ENCODE measurements at regions not wholly inside any gene's neighbourhood (a gene's known extent, or its start where the extent isn't known, plus 50 kb on each side); places are given as distances from the start of the nearest gene placed in this dataset.

- no peak for DNase-seq (ENCODE audit: low spot score)
- Histone ChIP-seq H3K36me3 (ENCODE audit: insufficient read depth, low read length) (no peaks in the 10 kb centered on the region), H3K27ac (ENCODE audit: low read depth, low read length, poor library complexity, severe bottlenecking) (no peak overlapping the region), H2AFZ (ENCODE audit: low read length) (no peak overlapping the region), H3K4me1 (ENCODE audit: insufficient read depth, low read length, poor library complexity, severe bottlenecking) (no peaks in the 10 kb centered on the region), H3K4me3 (ENCODE audit: low read depth, low read length, poor library complexity, severe bottlenecking) (no peak overlapping the region), H3K9me2 (ENCODE audit: insufficient read depth, low read length) (no peaks in the 10 kb centered on the region), H3K9me3 (ENCODE audit: low read length) (no peaks in the 10 kb centered on the region), H3K79me2 (ENCODE audit: insufficient read depth, low read depth, low read length) (no peaks in the 10 kb centered on the region), H3K4me2 (ENCODE audit: low read length) (no peak overlapping the region), H4K20me1 (ENCODE audit: insufficient read depth, low read length) (no peaks in the 10 kb centered on the region)
- no TSS peak for BruUV-seq (replicated peaks)
- intact Hi-C loops (cut with micrococcal nuclease; ENCODE audit: unreplicated experiment): no loop called here
- ChIA-PET POLR2A (no interaction called here), CTCF (ENCODE audit: unreplicated experiment) (no interaction called here)
- TF ChIP-seq CTCF (conservative IDR thresholded peaks at IDR 0.05; ENCODE audit: low read length) (no peak), EZH2phosphoT487 (IDR thresholded peaks at IDR 0.05; ENCODE audit: borderline replicate concordance, low read depth, low read length) (no peak)
Observed at GRCh38 chr6:44737341-44737740, 349.8 kb downstream of the CDC5L start.

- Histone ChIP-seq H3K79me2 (ENCODE audit: insufficient read depth, low read depth, low read length) (no peaks in the 10 kb centered on the region), H3K27ac (ENCODE audit: low read depth, low read length, poor library complexity, severe bottlenecking) (no peak overlapping the region), H3K9me3 (ENCODE audit: low read length) (no peaks in the 10 kb centered on the region), H3K4me2 (ENCODE audit: low read length) (no peak overlapping the region), H3K36me3 (ENCODE audit: insufficient read depth, low read length) (no peaks in the 10 kb centered on the region), H4K20me1 (ENCODE audit: insufficient read depth, low read length) (no peaks in the 10 kb centered on the region), H3K9me2 (ENCODE audit: insufficient read depth, low read length) (no peaks in the 10 kb centered on the region), H3K4me3 (ENCODE audit: low read depth, low read length, poor library complexity, severe bottlenecking) (no peak overlapping the region), H2AFZ (ENCODE audit: low read length) (no peak overlapping the region), H3K4me1 (ENCODE audit: insufficient read depth, low read length, poor library complexity, severe bottlenecking) (no peaks in the 10 kb centered on the region)
- TF ChIP-seq EZH2phosphoT487 (IDR thresholded peaks at IDR 0.05; ENCODE audit: borderline replicate concordance, low read depth, low read length) (no peak), CTCF (conservative IDR thresholded peaks at IDR 0.05; ENCODE audit: low read length) (no peak)
- DNase-seq (ENCODE audit: low spot score): no peak
- CTCF ChIA-PET (ENCODE audit: unreplicated experiment): no interaction called here
- intact Hi-C loops (cut with micrococcal nuclease; ENCODE audit: unreplicated experiment): no loop called here
- BruUV-seq (replicated peaks): no TSS peak
- POLR2A ChIA-PET: no interaction called here
Observed at GRCh38 chr6:44737829-44738528, 350.5 kb downstream of the CDC5L start.

GRCh38 chr6:44738601-44739146 is 351.2 kb downstream of the CDC5L start:
- no peak for TF ChIP-seq EZH2phosphoT487 (IDR thresholded peaks at IDR 0.05; ENCODE audit: borderline replicate concordance, low read depth, low read length)
- no peak for TF ChIP-seq CTCF (conservative IDR thresholded peaks at IDR 0.05; ENCODE audit: low read length)
- H2AFZ ChIP-seq (ENCODE audit: low read length): no peak overlapping the region
- no TSS peak for BruUV-seq (replicated peaks)
- no peaks in the 10 kb centered on the region for H3K9me3 ChIP-seq (ENCODE audit: low read length)
- no peak overlapping the region for H3K27ac ChIP-seq (ENCODE audit: low read depth, low read length, poor library complexity, severe bottlenecking)
- CTCF ChIA-PET (ENCODE audit: unreplicated experiment): no interaction called here
- no peaks in the 10 kb centered on the region for H4K20me1 ChIP-seq (ENCODE audit: insufficient read depth, low read length)
- intact Hi-C loops (cut with micrococcal nuclease; ENCODE audit: unreplicated experiment): no loop called here
- no peaks in the 10 kb centered on the region for H3K4me1 ChIP-seq (ENCODE audit: insufficient read depth, low read length, poor library complexity, severe bottlenecking)
- DNase-seq (ENCODE audit: low spot score): no peak
- H3K4me2 ChIP-seq (ENCODE audit: low read length): no peak overlapping the region
- no peaks in the 10 kb centered on the region for H3K9me2 ChIP-seq (ENCODE audit: insufficient read depth, low read length)
- no peaks in the 10 kb centered on the region for H3K79me2 ChIP-seq (ENCODE audit: insufficient read depth, low read depth, low read length)
- POLR2A ChIA-PET: no interaction called here
- no peaks in the 10 kb centered on the region for H3K36me3 ChIP-seq (ENCODE audit: insufficient read depth, low read length)
- H3K4me3 ChIP-seq (ENCODE audit: low read depth, low read length, poor library complexity, severe bottlenecking): no peak overlapping the region
